Islet precursor cell (in vitro differentiated cells): ENCODE measurements at regions not wholly inside any gene's neighbourhood (a gene's known extent, or its start where the extent isn't known, plus 50 kb on each side); places are given as distances from the start of the nearest gene placed in this dataset.
"Not testable (repeated sequence)": the region's sequence is repeated elsewhere in the genome, so short reads cannot be mapped to it uniquely, and the experiment has no call there.

Source experiments
- DNase-seq: peaks from one replicate; pipeline ENCODE4 v3.0.0-alpha.2; 2018

GRCh38 chr2:20949256-20949655, 94.6 kb downstream of the APOB start:
- DNase-seq = no peak

GRCh38 chr2:20946468-20946867, 97.4 kb downstream of the APOB start:
- DNase-seq = no peak

- not testable (repeated sequence) for DNase-seq
Measured at GRCh38 chr2:20943721-20944120, 100.2 kb downstream of the APOB start.

- no peak for DNase-seq
Measured at GRCh38 chr2:20942646-20943125, 101.2 kb downstream of the APOB start.

GRCh38 chr2:20940856-20941255, 103.0 kb downstream of the APOB start:
- DNase-seq = no peak

- no peak for DNase-seq
Measured at GRCh38 chr2:20939931-20940795, 103.7 kb downstream of the APOB start.

GRCh38 chr2:20937353-20937752, 106.5 kb downstream of the APOB start:
- no peak for DNase-seq

- DNase-seq = no peak
Measured at GRCh38 chr2:20935168-20935775, 108.6 kb downstream of the APOB start.

- DNase-seq = no peak
Measured at GRCh38 chr2:20934236-20934635, 109.6 kb downstream of the APOB start.

- no peak for DNase-seq
Measured at GRCh38 chr2:20933714-20934113, 110.2 kb downstream of the APOB start.

- DNase-seq = peak; percentile 72
Measured at GRCh38 chr2:20931346-20931745, 108.4 kb upstream of the LDAH start.

GRCh38 chr2:20930928-20931327, 108.0 kb upstream of the LDAH start:
- DNase-seq = peak; percentile 97

GRCh38 chr2:20929721-20930120, 106.8 kb upstream of the LDAH start:
- no peak for DNase-seq

GRCh38 chr2:20928617-20929016, 105.7 kb upstream of the LDAH start:
- no peak for DNase-seq

GRCh38 chr2:20925265-20925889, 102.5 kb upstream of the LDAH start:
- DNase-seq = peak; percentile 66

GRCh38 chr2:20919297-20919800, 96.4 kb upstream of the LDAH start:
- DNase-seq = peak; percentile 40

GRCh38 chr2:20917719-20918572, 95.0 kb upstream of the LDAH start:
- DNase-seq = no peak

- DNase-seq = peak; percentile 28
Measured at GRCh38 chr2:20917287-20917660, 94.4 kb upstream of the LDAH start.

- DNase-seq = peak; percentile 50
Measured at GRCh38 chr2:20916604-20917286, 93.8 kb upstream of the LDAH start.

- peak; percentile 50 for DNase-seq
Measured at GRCh38 chr2:20915271-20915670, 92.4 kb upstream of the LDAH start.

- peak; percentile 43 for DNase-seq
Measured at GRCh38 chr2:20914771-20915170, 91.9 kb upstream of the LDAH start.

GRCh38 chr2:20914087-20914486, 91.2 kb upstream of the LDAH start:
- no peak for DNase-seq
